SK-N-SH (cell line): ENCODE measurements at regions not wholly inside any gene's neighbourhood (a gene's known extent, or its start where the extent isn't known, plus 50 kb on each side); places are given as distances from the start of the nearest gene placed in this dataset.

ENCODE experiments used
- CTCF ChIA-PET: fragments of 300-600, 350-600 bp; formaldehyde crosslinking; extraction: SDS; loops from one replicate; lab custom pipeline; 2021; lab: Yijun Ruan, JAX
- POLR2A ChIA-PET: fragments of 350-600 bp; sonication (Branson Sonifier 250); formaldehyde crosslinking; extraction: SDS; loops from one replicate; lab custom pipeline; 2020; ENCODE audit warnings: antibody characterized with exemption, inconsistent platforms; lab: Yijun Ruan, JAX
- DNase-seq: peaks from one replicate; pipeline ENCODE4 v3.0.0; 2012
- H2AFZ ChIP-seq: fragments of 200-600 bp; sonication (generic); 2 replicates; pipeline ENCODE4 v1.8.1; 2016; ENCODE audit warnings: antibody characterized with exemption, mild to moderate bottlenecking, low read depth
- H3F3A ChIP-seq: fragments of 200-600 bp; sonication (generic); replicated peaks from 2 replicates; pipeline ENCODE3; 2016; ENCODE audit warnings: antibody characterized with exemption, mild to moderate bottlenecking; ENCODE audit not compliant: insufficient read depth
- H3K27ac ChIP-seq, 2 experiments: fragments of 200-500 bp in 1 of 2; fragments of 200-600 bp in 1 of 2; sonication (Bioruptor generic) in 1 of 2; sonication (generic), shearing (Covaris generic) in 1 of 2; 2 replicates each; pipeline versions ENCODE4 v1.5.1 to v1.6.1; 2014 to 2016; ENCODE audit warnings: low read depth in 2 of 2, inconsistent platforms in 1 of 2, low read length in 1 of 2, mild to moderate bottlenecking in 1 of 2, mixed read lengths in 1 of 2
- H3K27me3 ChIP-seq: fragments of 200-600 bp; sonication (generic), shearing (Covaris generic); 2 replicates; pipeline ENCODE4 v1.6.1; 2016; ENCODE audit warnings: mixed run types; ENCODE audit not compliant: insufficient read depth
- H3K36me3 ChIP-seq, 2 experiments: fragments of 200-500 bp in 1 of 2; fragments of 200-600 bp in 1 of 2; sonication (Bioruptor generic) in 1 of 2; sonication (generic) in 1 of 2; replicated peaks in 1 of 2; 2 replicates each; pipeline versions ENCODE3 to v1.5.1; 2014 to 2016; ENCODE audit warnings: low read length in 1 of 2, mild to moderate bottlenecking in 1 of 2; ENCODE audit not compliant: insufficient read depth in 2 of 2, control insufficient read depth in 1 of 2
- H3K4me1 ChIP-seq, 2 experiments: fragments of 200-500 bp in 1 of 2; fragments of 200-600 bp in 1 of 2; sonication (Bioruptor generic) in 1 of 2; sonication (generic), shearing (Covaris generic) in 1 of 2; 2 replicates each; pipeline versions ENCODE4 v1.5.1 to v1.6.1; 2014 to 2016; ENCODE audit warnings: low read depth in 1 of 2, low read length in 1 of 2, mixed run types in 1 of 2; ENCODE audit not compliant: insufficient read depth in 2 of 2, control insufficient read depth in 1 of 2
- H3K4me2 ChIP-seq: fragments of 200-600 bp; sonication (generic), shearing (Covaris generic); 2 replicates; pipeline ENCODE4 v1.6.1; 2017; ENCODE audit warnings: mixed run types
- H3K4me3 ChIP-seq, 2 experiments: fragments of 200-500 bp in 1 of 2; fragments of 200-600 bp in 1 of 2; sonication (Bioruptor generic) in 1 of 2; sonication (generic), shearing (Covaris generic) in 1 of 2; 2 replicates each; pipeline versions ENCODE4 v1.5.1 to v1.8.1; 2014 to 2016; ENCODE audit warnings: low read depth in 2 of 2, inconsistent platforms in 1 of 2, low read length in 1 of 2, mild to moderate bottlenecking in 1 of 2, mixed read lengths in 1 of 2, moderate library complexity in 1 of 2
- H3K79me2 ChIP-seq: fragments of 200-600 bp; sonication (generic); 2 replicates; pipeline ENCODE4 v1.8.1; 2017; ENCODE audit warnings: mild to moderate bottlenecking; ENCODE audit not compliant: insufficient read depth
- H3K9ac ChIP-seq: fragments of 200-600 bp; sonication (generic); 2 replicates; pipeline ENCODE4 v1.6.1; 2017; ENCODE audit warnings: mixed run types
- H3K9me2 ChIP-seq: fragments of 200-600 bp; sonication (generic); 2 replicates; pipeline ENCODE4 v1.6.1; 2017; ENCODE audit warnings: mixed run types
- H3K9me3 ChIP-seq: fragments of 200-600 bp; sonication (generic); 2 replicates; pipeline ENCODE4 v1.6.1; 2017; ENCODE audit warnings: mixed run types, mild to moderate bottlenecking, moderate library complexity
- H4K20me1 ChIP-seq: fragments of 200-600 bp; sonication (generic); 2 replicates; pipeline ENCODE4 v1.6.1; 2017; ENCODE audit warnings: mild to moderate bottlenecking, mixed run types; ENCODE audit not compliant: insufficient read depth
- CHD2 ChIP-seq: fragments of 150-350 bp; IDR thresholded peaks from 2 replicates; pipeline ENCODE4 v1.6.1; 2018; ENCODE audit warnings: low read length; ENCODE audit not compliant: partially characterized antibody
- EP300 ChIP-seq, 2 experiments: IDR thresholded peaks; 2 replicates each; pipeline versions ENCODE4 v1.4.0 to v1.6.1; 2012; ENCODE audit warnings: borderline replicate concordance in 1 of 2, low read depth in 1 of 2, low read length in 1 of 2
- FOSL2 ChIP-seq: IDR thresholded peaks from 2 replicates; pipeline ENCODE4 v1.4.0; 2012; ENCODE audit warnings: low read depth, mild to moderate bottlenecking, moderate library complexity, borderline replicate concordance
- FOXJ3 ChIP-seq: sonication (generic); formaldehyde crosslinking; IDR thresholded peaks from 2 replicates; pipeline ENCODE4 v1.5.1; 2020; ENCODE audit warnings: mild to moderate bottlenecking, missing genetic modification reagents
- FOXM1 ChIP-seq: IDR thresholded peaks from 2 replicates; pipeline ENCODE4 v1.4.0; 2012; ENCODE audit warnings: low read depth, mild to moderate bottlenecking
- GATA2 ChIP-seq: sonication (generic); formaldehyde crosslinking; IDR thresholded peaks from 2 replicates; pipeline ENCODE4 v1.5.0; 2020; ENCODE audit warnings: mild to moderate bottlenecking, missing genetic modification reagents
- IRF3 ChIP-seq: fragments of 150-350 bp; IDR thresholded peaks from 2 replicates; pipeline ENCODE4 v1.6.1; 2016; ENCODE audit warnings: mild to moderate bottlenecking, low read depth, low read length
- JUND ChIP-seq: IDR thresholded peaks from 2 replicates; pipeline ENCODE4 v1.4.0; 2012
- MEF2A ChIP-seq: IDR thresholded peaks from 2 replicates; pipeline ENCODE4 v1.4.0; 2012; ENCODE audit warnings: low read depth, borderline replicate concordance
- NFIC ChIP-seq: IDR thresholded peaks from 2 replicates; pipeline ENCODE4 v1.4.0; 2012; ENCODE audit warnings: borderline replicate concordance
- PBX3 ChIP-seq: IDR thresholded peaks from 2 replicates; pipeline ENCODE4; 2012
- RAD21 ChIP-seq: IDR thresholded peaks from 2 replicates; pipeline ENCODE4 v1.6.1; 2012; ENCODE audit warnings: mild to moderate bottlenecking, low read length
- RCOR1 ChIP-seq: fragments of 150-350 bp; IDR thresholded peaks from 2 replicates; pipeline ENCODE4 v1.6.1; 2017; ENCODE audit warnings: antibody characterized with exemption, low read length
- RFX5 ChIP-seq: IDR thresholded peaks from 2 replicates; pipeline ENCODE4 v1.6.1; 2012; ENCODE audit warnings: mild to moderate bottlenecking, improper control_type of control experiment, low read length
- RXRA ChIP-seq: IDR thresholded peaks from 2 replicates; pipeline ENCODE4 v1.4.0; 2012; ENCODE audit warnings: low read depth, mild to moderate bottlenecking, borderline replicate concordance
- TEAD4 ChIP-seq: IDR thresholded peaks from 2 replicates; pipeline ENCODE4 v1.4.0; 2012; ENCODE audit warnings: mild to moderate bottlenecking, borderline replicate concordance; ENCODE audit not compliant: insufficient read depth
- YY1 ChIP-seq: IDR thresholded peaks from 2 replicates; pipeline ENCODE4 v1.4.0; 2012; ENCODE audit warnings: low read depth, mild to moderate bottlenecking
- WGBS: methylation state at CpG from one replicate; pipeline ENCODE4 v1.1.6; 2017; ENCODE audit warnings: low lambda C conversion rate; 5-methylcytosine and 5-hydroxymethylcytosine counted together
- small RNA-seq, 7 experiments: library from RNA; depleted of rRNA; stranded (forward); fragments of <200 nt; gene quantifications; one replicate each; pipeline ENCODE3, GENCODE V24; 2012
- TF ChIP-seq, protein P1 (sequence below): IDR thresholded peaks from 2 replicates; pipeline ENCODE4 v1.4.0; 2012; ENCODE audit warnings: low read depth

DNA sequence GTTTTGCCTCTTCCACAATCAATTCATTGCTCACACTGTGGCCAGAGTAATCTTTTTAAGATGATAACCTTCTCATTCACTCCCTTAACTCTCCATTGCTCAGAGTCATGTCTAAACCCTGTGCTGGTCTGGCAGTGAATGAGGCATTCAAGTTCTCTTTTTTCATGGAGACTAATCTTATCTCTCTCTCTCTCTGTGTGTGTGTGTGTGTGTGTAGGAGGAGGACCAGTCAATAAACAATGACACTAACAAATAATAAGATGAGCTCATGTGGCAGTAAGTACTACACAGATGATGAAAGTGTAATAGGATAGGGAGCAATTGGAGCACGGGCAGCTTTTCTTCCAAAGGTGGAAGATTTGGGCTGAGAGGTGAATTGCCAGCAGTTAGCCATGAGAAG, 122.0 kb upstream of the B3GALT2 start:
- Histone ChIP-seq H3K9me2 (no peaks in the 10 kb centered on the region), H3K4me1 (no peaks in the 10 kb centered on the region; a peak in 1 of 4 replicates), H3K9ac (no peak overlapping the region), H3K36me3 (no peaks in the 10 kb centered on the region), H3K4me3 (no peak overlapping the region), H3K79me2 (no peaks in the 10 kb centered on the region), H3K9me3 (no peaks in the 10 kb centered on the region), H3K27me3 (no peaks in the 10 kb centered on the region), H2AFZ (no peak overlapping the region), H4K20me1 (no peaks in the 10 kb centered on the region), H3K27ac (no peak overlapping the region), H3F3A (no peaks in the 10 kb centered on the region), H3K4me2 (no peak overlapping the region)
- POLR2A ChIA-PET = no interaction called here
- 11% methylated on average over 1 of the region's 1 CpG for WGBS
- CTCF ChIA-PET = no interaction called here
- no peak for TF ChIP-seq IRF3
- no peak for TF ChIP-seq PBX3
- no peak for TF ChIP-seq YY1
- no peak for TF ChIP-seq GATA2 (CRISPR knock-in tag)
- TF ChIP-seq JUND = no peak
- TF ChIP-seq TEAD4 = no peak
- no peak for TF ChIP-seq EP300 (IDR thresholded peaks at IDR 0.05; ENCODE audit: borderline replicate concordance in 1 of 2, low read depth in 1 of 2, low read length in 1 of 2)
- no peak for TF ChIP-seq RFX5
- no peak for TF ChIP-seq NFIC
- no peak for TF ChIP-seq FOSL2
- TF ChIP-seq FOXJ3 = no peak
- TF ChIP-seq FOXM1 = no peak
- no peak for TF ChIP-seq RXRA
- no peak for TF ChIP-seq RAD21
- TF ChIP-seq CHD2 = no peak
- TF ChIP-seq RCOR1 = no peak
- no peak for TF ChIP-seq MEF2A
- TF ChIP-seq, protein P1, sequence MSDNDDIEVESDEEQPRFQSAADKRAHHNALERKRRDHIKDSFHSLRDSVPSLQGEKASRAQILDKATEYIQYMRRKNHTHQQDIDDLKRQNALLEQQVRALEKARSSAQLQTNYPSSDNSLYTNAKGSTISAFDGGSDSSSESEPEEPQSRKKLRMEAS = no peak
- DNase-seq = no peak

- Histone ChIP-seq H3K4me1 (no peaks in the 10 kb centered on the region; a peak in 1 of 4 replicates), H2AFZ (no peak overlapping the region), H3K27me3 (no peaks in the 10 kb centered on the region), H3K9ac (no peak overlapping the region), H3K79me2 (no peaks in the 10 kb centered on the region), H3K9me3 (no peaks in the 10 kb centered on the region), H3K4me3 (no peak overlapping the region), H3K4me2 (no peak overlapping the region), H3K9me2 (no peaks in the 10 kb centered on the region), H3K36me3 (no peaks in the 10 kb centered on the region)
- WGBS = 81% methylated on average over 2 of the region's 2 CpGs
- DNase-seq = no peak
- POLR2A ChIA-PET = no interaction called here
- TF ChIP-seq NFIC (no peak), YY1 (no peak), TEAD4 (no peak)
- TF ChIP-seq, all 33 proteins: peak for 0
- no peak overlapping the region for H3K27ac ChIP-seq
- H4K20me1 ChIP-seq = no peaks in the 10 kb centered on the region
- no peaks in the 10 kb centered on the region for H3F3A ChIP-seq
- CTCF ChIA-PET = no interaction called here
Observed at GRCh38 chr1:193306430-193306829, 120.0 kb upstream of the B3GALT2 start.

Small RNA genes lying in the stretch of these regions (small RNA-seq; reads per million reads assigned to genes)
- 0 reads per million in 7 experiments for gene RNU6-983P
